Uterus (tissue), 2 donors: ENCODE measurements at regions not wholly inside any gene's neighbourhood (a gene's known extent, or its start where the extent isn't known, plus 50 kb on each side); places are given as distances from the start of the nearest gene placed in this dataset.

Experiments used
- POLR2A ChIP-seq, 2 donors: fragments of 450-650 bp; IDR thresholded peaks; one replicate each; pipeline ENCODE4 v1.6.1; 2016; ENCODE audit warnings: antibody characterized with exemption in 2 of 2, mild to moderate bottlenecking in 1 of 2, moderate library complexity in 1 of 2
- TF ChIP-seq, protein P1 (sequence below), 4 experiments: fragments of 200-600 bp in 2 of 4; fragments of 450-650 bp in 2 of 4; sonication (generic) in 2 of 4; IDR thresholded peaks; one replicate each; pipeline ENCODE4 v1.5.1; 2016 to 2019; ENCODE audit warnings: antibody characterized with exemption in 4 of 4, mild to moderate bottlenecking in 2 of 4, moderate library complexity in 1 of 4

GRCh38 chr5:68983043-68983442 lies 110.8 kb upstream of the SLC30A5 start:
- TF ChIP-seq, protein P1, sequence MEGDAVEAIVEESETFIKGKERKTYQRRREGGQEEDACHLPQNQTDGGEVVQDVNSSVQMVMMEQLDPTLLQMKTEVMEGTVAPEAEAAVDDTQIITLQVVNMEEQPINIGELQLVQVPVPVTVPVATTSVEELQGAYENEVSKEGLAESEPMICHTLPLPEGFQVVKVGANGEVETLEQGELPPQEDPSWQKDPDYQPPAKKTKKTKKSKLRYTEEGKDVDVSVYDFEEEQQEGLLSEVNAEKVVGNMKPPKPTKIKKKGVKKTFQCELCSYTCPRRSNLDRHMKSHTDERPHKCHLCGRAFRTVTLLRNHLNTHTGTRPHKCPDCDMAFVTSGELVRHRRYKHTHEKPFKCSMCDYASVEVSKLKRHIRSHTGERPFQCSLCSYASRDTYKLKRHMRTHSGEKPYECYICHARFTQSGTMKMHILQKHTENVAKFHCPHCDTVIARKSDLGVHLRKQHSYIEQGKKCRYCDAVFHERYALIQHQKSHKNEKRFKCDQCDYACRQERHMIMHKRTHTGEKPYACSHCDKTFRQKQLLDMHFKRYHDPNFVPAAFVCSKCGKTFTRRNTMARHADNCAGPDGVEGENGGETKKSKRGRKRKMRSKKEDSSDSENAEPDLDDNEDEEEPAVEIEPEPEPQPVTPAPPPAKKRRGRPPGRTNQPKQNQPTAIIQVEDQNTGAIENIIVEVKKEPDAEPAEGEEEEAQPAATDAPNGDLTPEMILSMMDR (IDR thresholded peaks at IDR 0.05), result no peak
- TF ChIP-seq POLR2A (IDR thresholded peaks at IDR 0.05), result no peak
